Neural cell (in vitro differentiated cells): ENCODE measurements at regions not wholly inside any gene's neighbourhood (a gene's known extent, or its start where the extent isn't known, plus 50 kb on each side); places are given as distances from the start of the nearest gene placed in this dataset.

Source experiments
- H2AFZ ChIP-seq: fragments of 200-600, 300-800 bp; sonication (generic), shearing (Covaris generic); 2 replicates; pipeline ENCODE4 v1.6.0; 2014; ENCODE audit warnings: low read depth, mild to moderate bottlenecking, antibody characterized with exemption, low read length, moderate library complexity
- H3F3A ChIP-seq: fragments of 200-600 bp; shearing (Covaris generic); 2 replicates; pipeline ENCODE4 v1.6.1; 2016; ENCODE audit warnings: mild to moderate bottlenecking, moderate library complexity, mixed read lengths, antibody characterized with exemption, low read length; ENCODE audit not compliant: insufficient read depth, poor library complexity, severe bottlenecking
- H3K27ac ChIP-seq: fragments of 200-600, 300-800 bp; sonication (generic), shearing (Covaris generic); 2 replicates; pipeline ENCODE4 v1.5.1; 2014; ENCODE audit warnings: mild to moderate bottlenecking, low read length, moderate library complexity
- H3K27me3 ChIP-seq: fragments of 300-800, 200-600 bp; sonication (generic), shearing (Covaris generic); 2 replicates; pipeline ENCODE4 v1.6.0; 2014; ENCODE audit warnings: mild to moderate bottlenecking, low read depth, low read length, moderate library complexity; ENCODE audit not compliant: insufficient read depth
- H3K36me3 ChIP-seq: fragments of 300-800, 200-600 bp; sonication (generic), shearing (Covaris generic); 2 replicates; pipeline ENCODE4 v1.5.1; 2014; ENCODE audit warnings: mild to moderate bottlenecking, antibody characterized with exemption, low read length, moderate library complexity; ENCODE audit not compliant: insufficient read depth
- H3K4me2 ChIP-seq: fragments of 300-800, 200-600 bp; sonication (generic), shearing (Covaris generic); 2 replicates; pipeline ENCODE4 v1.6.0; 2014; ENCODE audit warnings: mild to moderate bottlenecking, low read length
- H3K4me3 ChIP-seq: fragments of 300-800, 200-600 bp; sonication (generic), shearing (Covaris generic); 2 replicates; pipeline ENCODE4 v1.5.1; 2014; ENCODE audit warnings: mild to moderate bottlenecking, low read length, moderate library complexity
- H3K79me2 ChIP-seq: fragments of 200-600 bp; shearing (Covaris generic); replicated peaks from 2 replicates; pipeline ENCODE4 v1.6.0; 2014; ENCODE audit warnings: mild to moderate bottlenecking, low read length, moderate library complexity; ENCODE audit not compliant: insufficient read depth
- H3K9ac ChIP-seq: fragments of 300-800, 200-600 bp; sonication (generic), shearing (Covaris generic); 2 replicates; pipeline ENCODE4 v1.6.1; 2016; ENCODE audit warnings: mild to moderate bottlenecking, low read length, mixed read lengths
- H3K9me2 ChIP-seq: fragments of 200-600 bp; shearing (Covaris generic); 2 replicates; pipeline ENCODE4 v1.6.1; 2016; ENCODE audit warnings: mild to moderate bottlenecking, low read length, mixed read lengths; ENCODE audit not compliant: insufficient read depth
- H3K9me3 ChIP-seq: fragments of 200-600, 300-800 bp; sonication (generic), shearing (Covaris generic); 2 replicates; pipeline ENCODE4 v1.6.1; 2016; ENCODE audit warnings: mild to moderate bottlenecking, mixed run types, low read length, moderate library complexity, mixed read lengths
- H4K20me1 ChIP-seq: fragments of 200-600 bp; shearing (Covaris generic); 2 replicates; pipeline ENCODE4 v1.6.1; 2016; ENCODE audit warnings: mild to moderate bottlenecking, mixed run types; ENCODE audit not compliant: insufficient read depth
- CTCF ChIP-seq: fragments of 450-650 bp; IDR thresholded peaks from 2 replicates; pipeline ENCODE4 v1.5.1; 2014; ENCODE audit warnings: antibody characterized with exemption, mild to moderate bottlenecking, moderate library complexity; ENCODE audit not compliant: poor library complexity, severe bottlenecking
- EP300 ChIP-seq: fragments of 450-650 bp; conservative IDR thresholded peaks from 2 replicates; pipeline ENCODE4 v1.6.1; 2014; ENCODE audit warnings: antibody characterized with exemption, mild to moderate bottlenecking, moderate library complexity; ENCODE audit not compliant: poor library complexity, severe bottlenecking
- EZH2 ChIP-seq: fragments of 200-600, 300-800 bp; shearing (Covaris generic), sonication (generic); IDR thresholded peaks from 2 replicates; pipeline ENCODE4 v1.6.1; 2014; ENCODE audit warnings: antibody characterized with exemption, low read length, borderline replicate concordance, mild to moderate bottlenecking; ENCODE audit not compliant: insufficient read depth, poor library complexity, severe bottlenecking
- MXI1 ChIP-seq: fragments of 450-650 bp; conservative IDR thresholded peaks from 2 replicates; pipeline ENCODE4 v1.6.1; 2014; ENCODE audit warnings: antibody characterized with exemption, mild to moderate bottlenecking; ENCODE audit not compliant: poor library complexity, severe bottlenecking
- POLR2AphosphoS5 ChIP-seq: IDR thresholded peaks from 2 replicates; pipeline ENCODE4 v1.6.1; 2012
- RAD21 ChIP-seq: fragments of 450-650 bp; conservative IDR thresholded peaks from 2 replicates; pipeline ENCODE4 v1.6.1; 2014; ENCODE audit warnings: antibody characterized with exemption, mild to moderate bottlenecking, moderate library complexity
- REST ChIP-seq: IDR thresholded peaks from 2 replicates; pipeline ENCODE4 v1.6.1; 2012; ENCODE audit warnings: borderline replicate concordance
- SMC3 ChIP-seq: fragments of 450-650 bp; conservative IDR thresholded peaks from 2 replicates; pipeline ENCODE4 v1.6.1; 2014; ENCODE audit warnings: antibody characterized with exemption, mild to moderate bottlenecking, moderate library complexity; ENCODE audit not compliant: poor library complexity
- TAF1 ChIP-seq: IDR thresholded peaks from 2 replicates; pipeline ENCODE4 v1.6.1; 2012; ENCODE audit warnings: low read depth

- no peaks in the 10 kb centered on the region for H3K9me3 ChIP-seq
- H3F3A ChIP-seq, result no peaks in the 10 kb centered on the region
- no peaks in the 10 kb centered on the region for H3K9me2 ChIP-seq
- no peaks in the 10 kb centered on the region for H3K79me2 ChIP-seq
- H3K36me3 ChIP-seq, result no peaks in the 10 kb centered on the region
- H3K9ac ChIP-seq, result no peak overlapping the region
- TF ChIP-seq MXI1 (no peak), REST (no peak), POLR2AphosphoS5 (no peak), TAF1 (no peak), EZH2 (no peak), CTCF (no peak), SMC3 (no peak), EP300 (no peak), RAD21 (no peak)
- no peak overlapping the region for H3K4me2 ChIP-seq
- no peaks in the 10 kb centered on the region for H3K27me3 ChIP-seq
- no peak overlapping the region for H3K27ac ChIP-seq
- no peaks in the 10 kb centered on the region for H4K20me1 ChIP-seq
- H2AFZ ChIP-seq, result no peak overlapping the region
- H3K4me3 ChIP-seq, result no peak overlapping the region
Measured at GRCh38 chr11:80587906-80588305, 1147.1 kb upstream of the TENM4 start.

GRCh38 chr11:80586464-80586863 is 1145.6 kb upstream of the TENM4 start:
- Histone ChIP-seq H3K9ac (no peak overlapping the region), H3K36me3 (no peaks in the 10 kb centered on the region), H3K27me3 (no peaks in the 10 kb centered on the region), H3F3A (no peaks in the 10 kb centered on the region), H2AFZ (no peak overlapping the region), H3K4me2 (no peak overlapping the region), H3K9me2 (no peaks in the 10 kb centered on the region), H3K9me3 (no peaks in the 10 kb centered on the region), H3K4me3 (no peak overlapping the region), H3K79me2 (no peaks in the 10 kb centered on the region), H3K27ac (no peak overlapping the region), H4K20me1 (no peaks in the 10 kb centered on the region)
- TF ChIP-seq CTCF (no peak), EP300 (no peak), EZH2 (no peak), MXI1 (no peak), RAD21 (no peak), SMC3 (no peak), REST (no peak), TAF1 (no peak)
